Small intestine (tissue), 7 donors: ENCODE measurements at regions not wholly inside any gene's neighbourhood (a gene's known extent, or its start where the extent isn't known, plus 50 kb on each side); places are given as distances from the start of the nearest gene placed in this dataset.

Source experiments
- DNase-seq, 2 donors: peaks; one replicate each; pipeline versions ENCODE4 v3.0.0 to v3.0.0-alpha.2; 2013
- FAIRE-seq: peaks from 2 replicates; lab custom pipeline; 2012; peaks lifted over from hg19 to GRCh38; lab: Jason Lieb, UNC
- H3K27ac ChIP-seq, 3 donors: one replicate each; pipeline ENCODE4 v1.5.1; 2013; ENCODE audit warnings: low read length in 2 of 3, mild to moderate bottlenecking in 2 of 3, control low read depth in 1 of 3, inconsistent platforms in 1 of 3, low read depth in 1 of 3, moderate library complexity in 1 of 3
- H3K27me3 ChIP-seq, 3 donors: one replicate each; pipeline ENCODE4 v1.6.1; 2013; ENCODE audit warnings: low read length in 3 of 3, inconsistent platforms in 1 of 3; ENCODE audit not compliant: control insufficient read depth in 3 of 3, insufficient read depth in 3 of 3
- H3K36me3 ChIP-seq, 3 donors: one replicate each; pipeline ENCODE4 v1.6.1; 2013; ENCODE audit warnings: low read length in 3 of 3, inconsistent platforms in 1 of 3, low read depth in 1 of 3, mild to moderate bottlenecking in 1 of 3, moderate library complexity in 1 of 3; ENCODE audit not compliant: control insufficient read depth in 3 of 3, insufficient read depth in 2 of 3
- H3K4me1 ChIP-seq, 3 donors: one replicate each; pipeline ENCODE4 v1.6.1; 2013; ENCODE audit warnings: low read length in 2 of 3, inconsistent platforms in 1 of 3, low read depth in 1 of 3, mild to moderate bottlenecking in 1 of 3, moderate library complexity in 1 of 3; ENCODE audit not compliant: control insufficient read depth in 3 of 3, insufficient read depth in 2 of 3
- H3K4me3 ChIP-seq, 3 donors: one replicate each; pipeline ENCODE4 v1.5.1; 2013; ENCODE audit warnings: low read length in 3 of 3, control low read depth in 1 of 3, inconsistent platforms in 1 of 3, low read depth in 1 of 3, mild to moderate bottlenecking in 1 of 3, moderate library complexity in 1 of 3
- H3K9me3 ChIP-seq, 2 donors: one replicate each; pipeline ENCODE4 v1.6.1; 2013; ENCODE audit warnings: low read depth in 1 of 2, low read length in 1 of 2; ENCODE audit not compliant: control insufficient read depth in 2 of 2, insufficient read depth in 1 of 2
- WGBS, 3 donors: extraction: QIAGEN DNeasy Blood & Tissue Kit; methylation state at CpG; one replicate each; pipeline ENCODE4 v1.1.7; 2013; 5-methylcytosine and 5-hydroxymethylcytosine counted together
- donor health status: healthy with polysubstance abuse.
- donor health status: control.
- donor health status: control.
- donor health status: Bipolar disorder and iron deficiency.
- donor health status: healthy.

GRCh38 chr5:38104497-38105230 is 153.7 kb upstream of the EGFLAM start:
- Histone ChIP-seq H3K9me3 (no peaks in the 10 kb centered on the region), H3K4me3 (no peak overlapping the region), H3K27me3 (no peaks in the 10 kb centered on the region), H3K36me3 (no peaks in the 10 kb centered on the region), H3K4me1 (no peaks in the 10 kb centered on the region), H3K27ac (no peak overlapping the region)
- 41 to 56% (median 41%) methylated on average over 5 of the region's 5 CpGs for WGBS, 3 donors
- DNase-seq: no peak
- FAIRE-seq: no peak

GRCh38 chr5:38101897-38102296 is 156.5 kb upstream of the EGFLAM start:
- DNase-seq: no peak
- FAIRE-seq: no peak
- no peak overlapping the region for H3K27ac ChIP-seq

GRCh38 chr5:38099205-38100168 is 158.9 kb upstream of the EGFLAM start:
- WGBS, 3 donors: 77 to 88% (median 86%) methylated on average over 3 of the region's 3 CpGs
- DNase-seq (no peak), FAIRE-seq (no peak)
- Histone ChIP-seq H3K4me3 (no peak overlapping the region), H3K36me3 (no peaks in the 10 kb centered on the region), H3K27me3 (peaks cover 0 to 3% (median 0%) of the 10 kb centered on the region in 3 donors), H3K27ac (no peak overlapping the region), H3K4me1 (no peaks in the 10 kb centered on the region), H3K9me3 (no peaks in the 10 kb centered on the region)

More at GRCh38 chr5:38101897-38102296, 156.5 kb upstream of the EGFLAM start:
- Histone ChIP-seq H3K27me3 (peaks cover 0 to 3% (median 0%) of the 10 kb centered on the region in 3 donors), H3K4me1 (no peaks in the 10 kb centered on the region), H3K4me3 (no peak overlapping the region), H3K9me3 (no peaks in the 10 kb centered on the region), H3K36me3 (no peaks in the 10 kb centered on the region)
- WGBS, 3 donors: 93 to 96% (median 94%) methylated on average over 10 of the region's 10 CpGs

GRCh38 chr5:38094889-38095288 is 163.5 kb upstream of the EGFLAM start:
- Histone ChIP-seq H3K9me3 (no peaks in the 10 kb centered on the region), H3K36me3 (no peaks in the 10 kb centered on the region), H3K4me1 (no peaks in the 10 kb centered on the region), H3K27ac (no peak overlapping the region), H3K4me3 (no peak overlapping the region), H3K27me3 (peaks cover 0 to 3% (median 0%) of the 10 kb centered on the region in 3 donors)
- DNase-seq (no peak), FAIRE-seq (no peak)
- WGBS, 3 donors: 58 to 73% (median 60%) methylated on average over 3 of the region's 3 CpGs

GRCh38 chr5:38093855-38094254 is 164.5 kb upstream of the EGFLAM start:
- Histone ChIP-seq H3K4me1 (no peaks in the 10 kb centered on the region), H3K27ac (no peak overlapping the region), H3K9me3 (no peaks in the 10 kb centered on the region), H3K36me3 (no peaks in the 10 kb centered on the region), H3K27me3 (peaks cover 0 to 3% (median 0%) of the 10 kb centered on the region in 3 donors), H3K4me3 (no peak overlapping the region)
- 63 to 67% (median 67%) methylated on average over 4 of the region's 4 CpGs for WGBS, 3 donors
- FAIRE-seq (no peak), DNase-seq (no peak)

- 59 to 78% (median 63%) methylated on average over 4 of the region's 4 CpGs for WGBS, 3 donors
- H3K27me3 ChIP-seq: no peaks in the 10 kb centered on the region
- H3K27ac ChIP-seq: no peak overlapping the region
- H3K36me3 ChIP-seq: no peaks in the 10 kb centered on the region
- no peaks in the 10 kb centered on the region for H3K9me3 ChIP-seq
- H3K4me1 ChIP-seq: no peaks in the 10 kb centered on the region
- no peak for DNase-seq
- FAIRE-seq: no peak
- H3K4me3 ChIP-seq: no peak overlapping the region
Measured at GRCh38 chr5:38086777-38087176, 171.6 kb upstream of the EGFLAM start.

GRCh38 chr5:38079620-38080402 is 178.5 kb upstream of the EGFLAM start:
- no peak overlapping the region for H3K4me3 ChIP-seq
- no peaks in the 10 kb centered on the region for H3K36me3 ChIP-seq
- no peaks in the 10 kb centered on the region for H3K9me3 ChIP-seq
- H3K4me1 ChIP-seq: no peaks in the 10 kb centered on the region
- WGBS, 3 donors: 80 to 92% (median 82%) methylated on average over 3 of the region's 3 CpGs
- DNase-seq (no peak), FAIRE-seq (no peak)
- H3K27ac ChIP-seq: no peak overlapping the region
- H3K27me3 ChIP-seq: no peaks in the 10 kb centered on the region

- H3K9me3 ChIP-seq: no peaks in the 10 kb centered on the region
- FAIRE-seq: no peak
- WGBS, 3 donors: 69 to 80% (median 79%) methylated on average over 3 of the region's 3 CpGs
- H3K36me3 ChIP-seq: no peaks in the 10 kb centered on the region
- no peaks in the 10 kb centered on the region for H3K27me3 ChIP-seq
- H3K4me3 ChIP-seq: no peak overlapping the region
- no peak for DNase-seq
- H3K4me1 ChIP-seq: no peaks in the 10 kb centered on the region
- H3K27ac ChIP-seq: no peak overlapping the region
Measured at GRCh38 chr5:38078161-38078560, 180.2 kb upstream of the EGFLAM start.
